Transverse colon (tissue), 4 donors: ENCODE measurements at regions not wholly inside any gene's neighbourhood (a gene's known extent, or its start where the extent isn't known, plus 50 kb on each side); places are given as distances from the start of the nearest gene placed in this dataset.

Source experiments
- POLR2A ChIP-seq: fragments of 450-650 bp; IDR thresholded peaks from one replicate; pipeline ENCODE4 v1.6.1; 2016; ENCODE audit warnings: antibody characterized with exemption, mild to moderate bottlenecking, moderate library complexity
- POLR2AphosphoS5 ChIP-seq, 3 donors: sonication (generic); formaldehyde crosslinking; IDR thresholded peaks; one replicate each; pipeline ENCODE4 v1.6.1; 2016; ENCODE audit warnings: antibody characterized with exemption in 3 of 3
- TF ChIP-seq, protein P1 (sequence below), 5 experiments: fragments of 200-600 bp in 3 of 5; fragments of 450-650 bp in 2 of 5; sonication (generic) in 3 of 5; IDR thresholded peaks; 1 replicate in 2 of 5; 2 replicates in 3 of 5; pipeline ENCODE4 v1.5.1; 2016 to 2017; ENCODE audit warnings: antibody characterized with exemption in 5 of 5, inconsistent platforms in 3 of 5, mild to moderate bottlenecking in 2 of 5, moderate library complexity in 1 of 5

- TF ChIP-seq, protein P1, sequence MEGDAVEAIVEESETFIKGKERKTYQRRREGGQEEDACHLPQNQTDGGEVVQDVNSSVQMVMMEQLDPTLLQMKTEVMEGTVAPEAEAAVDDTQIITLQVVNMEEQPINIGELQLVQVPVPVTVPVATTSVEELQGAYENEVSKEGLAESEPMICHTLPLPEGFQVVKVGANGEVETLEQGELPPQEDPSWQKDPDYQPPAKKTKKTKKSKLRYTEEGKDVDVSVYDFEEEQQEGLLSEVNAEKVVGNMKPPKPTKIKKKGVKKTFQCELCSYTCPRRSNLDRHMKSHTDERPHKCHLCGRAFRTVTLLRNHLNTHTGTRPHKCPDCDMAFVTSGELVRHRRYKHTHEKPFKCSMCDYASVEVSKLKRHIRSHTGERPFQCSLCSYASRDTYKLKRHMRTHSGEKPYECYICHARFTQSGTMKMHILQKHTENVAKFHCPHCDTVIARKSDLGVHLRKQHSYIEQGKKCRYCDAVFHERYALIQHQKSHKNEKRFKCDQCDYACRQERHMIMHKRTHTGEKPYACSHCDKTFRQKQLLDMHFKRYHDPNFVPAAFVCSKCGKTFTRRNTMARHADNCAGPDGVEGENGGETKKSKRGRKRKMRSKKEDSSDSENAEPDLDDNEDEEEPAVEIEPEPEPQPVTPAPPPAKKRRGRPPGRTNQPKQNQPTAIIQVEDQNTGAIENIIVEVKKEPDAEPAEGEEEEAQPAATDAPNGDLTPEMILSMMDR (IDR thresholded peaks at IDR 0.05): no peak
- TF ChIP-seq POLR2AphosphoS5 (IDR thresholded peaks at IDR 0.05) (no peak), POLR2A (no peak)
Observed at GRCh38 chr4:126736133-126736518, 896.6 kb upstream of the INTU start.
